ENCODE measurements at regions not wholly inside any gene's neighbourhood (a gene's known extent, or its start where the extent isn't known, plus 50 kb on each side); places are given as distances from the start of the nearest gene placed in this dataset.

DNA sequence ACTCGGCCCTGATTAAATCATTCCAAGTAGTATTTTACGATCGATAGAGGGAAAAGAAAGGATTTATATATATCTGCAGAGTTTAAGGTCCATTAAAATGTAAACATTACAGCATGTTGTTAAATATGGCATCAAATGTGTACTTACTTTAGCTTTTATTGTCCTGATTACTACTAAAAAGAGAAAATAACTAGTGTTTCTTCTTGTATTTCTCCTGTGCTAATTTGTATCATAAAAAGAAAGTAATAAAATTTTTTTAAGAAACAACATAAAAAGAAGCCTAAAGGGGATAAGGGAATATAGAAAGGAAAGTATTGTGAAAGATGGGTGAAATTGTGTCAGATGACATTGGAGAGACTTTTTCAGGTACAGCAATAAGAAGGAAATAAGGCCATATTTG is 300.3 kb upstream of the ARSJ start:
- H3K27ac Mint-ChIP-seq = no peak overlapping the region

DNA sequence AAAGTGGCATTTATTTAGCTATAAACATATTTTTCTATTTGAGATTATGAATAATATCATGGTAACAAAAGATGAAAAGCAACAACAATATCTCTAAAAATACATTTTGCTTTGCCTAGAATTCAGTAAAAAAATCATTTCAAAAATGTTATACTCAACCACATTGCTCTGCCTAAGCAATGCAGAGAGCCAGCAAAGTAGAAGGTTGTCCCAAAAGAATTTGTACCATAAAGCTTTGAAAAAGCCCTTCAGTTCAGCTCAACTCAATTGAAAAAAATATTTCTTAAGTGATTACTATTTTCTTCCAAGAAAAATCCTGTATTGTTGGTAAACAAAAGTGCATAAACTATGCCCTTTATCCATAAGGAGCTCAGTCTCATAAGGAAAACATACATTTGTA is 301.2 kb upstream of the ARSJ start:
- TF ChIP-seq, protein P1, sequence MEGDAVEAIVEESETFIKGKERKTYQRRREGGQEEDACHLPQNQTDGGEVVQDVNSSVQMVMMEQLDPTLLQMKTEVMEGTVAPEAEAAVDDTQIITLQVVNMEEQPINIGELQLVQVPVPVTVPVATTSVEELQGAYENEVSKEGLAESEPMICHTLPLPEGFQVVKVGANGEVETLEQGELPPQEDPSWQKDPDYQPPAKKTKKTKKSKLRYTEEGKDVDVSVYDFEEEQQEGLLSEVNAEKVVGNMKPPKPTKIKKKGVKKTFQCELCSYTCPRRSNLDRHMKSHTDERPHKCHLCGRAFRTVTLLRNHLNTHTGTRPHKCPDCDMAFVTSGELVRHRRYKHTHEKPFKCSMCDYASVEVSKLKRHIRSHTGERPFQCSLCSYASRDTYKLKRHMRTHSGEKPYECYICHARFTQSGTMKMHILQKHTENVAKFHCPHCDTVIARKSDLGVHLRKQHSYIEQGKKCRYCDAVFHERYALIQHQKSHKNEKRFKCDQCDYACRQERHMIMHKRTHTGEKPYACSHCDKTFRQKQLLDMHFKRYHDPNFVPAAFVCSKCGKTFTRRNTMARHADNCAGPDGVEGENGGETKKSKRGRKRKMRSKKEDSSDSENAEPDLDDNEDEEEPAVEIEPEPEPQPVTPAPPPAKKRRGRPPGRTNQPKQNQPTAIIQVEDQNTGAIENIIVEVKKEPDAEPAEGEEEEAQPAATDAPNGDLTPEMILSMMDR (IDR thresholded peaks at IDR 0.05) = no peak
- Histone ChIP-seq H3K36me3 (ENCODE audit: insufficient read depth, low read length) (no peaks in the 10 kb centered on the region), H3K9me3 (ENCODE audit: control insufficient read depth in 1 of 2, insufficient read depth in 1 of 2, low read length in 2 of 2) (no peaks in the 10 kb centered on the region), H3K4me1 (ENCODE audit: insufficient read depth, low read length) (no peaks in the 10 kb centered on the region), H3K27ac (ENCODE audit: low read depth in 1 of 2, low read length in 2 of 2) (no peak overlapping the region), H3K4me3 (ENCODE audit: low read length) (no peak overlapping the region), H3K27me3 (ENCODE audit: control insufficient read depth in 1 of 2, insufficient read depth in 2 of 2, low read length in 2 of 2) (peaks cover 0 to 7% of the 10 kb centered on the region in 2 experiments)
- intact Hi-C loops (cut with DNase I, micrococcal nuclease) = no loop called here
- Mint-ChIP-seq H3K36me3 (ENCODE audit: low read depth) (no peaks in the 10 kb centered on the region), H3K9me3 (no peaks in the 10 kb centered on the region), H3K4me1 (ENCODE audit: low read depth) (no peaks in the 10 kb centered on the region), H3K27ac (no peak overlapping the region), H3K4me3 (no peak overlapping the region), H3K27me3 (peaks cover 3% of the 10 kb centered on the region)
- CTCF ChIA-PET = no interaction called here
- no peak for ATAC-seq (ENCODE audit: poor library complexity)
- no peak for DNase-seq
- POLR2A ChIA-PET = no interaction called here

More for the DNA sequence above, 300.3 kb upstream of the ARSJ start:
- ATAC-seq (ENCODE audit: poor library complexity) = no peak
- no peaks in the 10 kb centered on the region for H3K9me3 Mint-ChIP-seq
- Histone ChIP-seq H3K4me3 (ENCODE audit: low read length) (no peak overlapping the region), H3K9me3 (ENCODE audit: control insufficient read depth in 1 of 2, insufficient read depth in 1 of 2, low read length in 2 of 2) (no peaks in the 10 kb centered on the region), H3K4me1 (ENCODE audit: insufficient read depth, low read length) (no peaks in the 10 kb centered on the region), H3K36me3 (ENCODE audit: insufficient read depth, low read length) (no peaks in the 10 kb centered on the region), H3K27me3 (ENCODE audit: control insufficient read depth in 1 of 2, insufficient read depth in 2 of 2, low read length in 2 of 2) (peaks cover 0 to 7% of the 10 kb centered on the region in 2 experiments), H3K27ac (ENCODE audit: low read depth in 1 of 2, low read length in 2 of 2) (no peak overlapping the region)
- no peaks in the 10 kb centered on the region for H3K27me3 Mint-ChIP-seq
- TF ChIP-seq, protein P1 (IDR thresholded peaks at IDR 0.05) = no peak
- POLR2A ChIA-PET = no interaction called here
- H3K4me1 Mint-ChIP-seq (ENCODE audit: low read depth) = no peaks in the 10 kb centered on the region
- no peak for DNase-seq
- intact Hi-C loops (cut with DNase I, micrococcal nuclease) = no loop called here
- no peaks in the 10 kb centered on the region for H3K36me3 Mint-ChIP-seq (ENCODE audit: low read depth)
- CTCF ChIA-PET = no interaction called here
- no peak overlapping the region for H3K4me3 Mint-ChIP-seq

DNA sequence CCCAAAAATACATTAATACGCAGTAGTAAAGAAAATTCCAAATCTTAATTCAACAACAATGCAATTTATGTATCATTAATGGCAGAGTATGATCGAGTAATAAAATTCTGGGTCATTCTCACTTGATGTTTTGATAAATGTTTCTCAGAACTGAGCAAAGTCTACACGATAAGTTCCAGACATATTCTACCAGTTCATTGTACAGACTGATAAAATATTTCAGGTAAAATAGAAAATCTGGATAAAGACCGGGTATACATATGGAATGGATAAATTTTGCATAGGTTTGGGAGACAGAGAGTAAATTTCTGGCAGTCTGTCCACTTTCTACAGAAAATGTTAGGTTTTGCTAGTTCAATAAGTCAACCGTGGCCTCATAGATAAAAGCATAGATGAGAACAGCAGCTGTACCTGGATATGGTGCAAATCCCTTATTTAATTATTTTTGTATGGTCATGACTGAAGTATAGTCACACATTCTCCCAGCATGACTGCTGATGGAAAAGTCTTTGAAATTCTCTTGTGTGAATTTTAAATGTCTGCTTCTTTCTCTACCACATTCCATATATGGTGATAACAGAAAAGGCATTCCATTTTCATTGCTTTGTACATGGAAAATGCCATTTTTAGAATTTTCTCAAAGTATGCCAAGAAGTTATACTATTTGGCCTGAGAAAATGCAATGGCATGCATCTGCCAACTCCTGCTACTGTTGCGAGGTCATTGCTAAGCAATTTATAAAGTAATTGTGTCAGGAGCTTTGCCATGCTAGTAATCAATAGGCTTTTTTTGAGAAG is 301.9 kb upstream of the ARSJ start:
- Mint-ChIP-seq H3K4me1 (ENCODE audit: low read depth) (no peaks in the 10 kb centered on the region), H3K36me3 (ENCODE audit: low read depth) (no peaks in the 10 kb centered on the region), H3K27me3 (peaks cover 7% of the 10 kb centered on the region), H3K4me3 (no peak overlapping the region), H3K9me3 (no peaks in the 10 kb centered on the region), H3K27ac (no peak overlapping the region)
- intact Hi-C loops (cut with DNase I, micrococcal nuclease) = no loop called here
- no peak for DNase-seq
- Histone ChIP-seq H3K27ac (ENCODE audit: low read depth in 1 of 2, low read length in 2 of 2) (no peak overlapping the region), H3K36me3 (ENCODE audit: insufficient read depth, low read length) (no peaks in the 10 kb centered on the region), H3K27me3 (ENCODE audit: control insufficient read depth in 1 of 2, insufficient read depth in 2 of 2, low read length in 2 of 2) (peaks cover 0 to 7% of the 10 kb centered on the region in 2 experiments), H3K9me3 (ENCODE audit: control insufficient read depth in 1 of 2, insufficient read depth in 1 of 2, low read length in 2 of 2) (no peaks in the 10 kb centered on the region), H3K4me1 (ENCODE audit: insufficient read depth, low read length) (no peaks in the 10 kb centered on the region), H3K4me3 (ENCODE audit: low read length) (no peak overlapping the region)
- CTCF ChIA-PET = no interaction called here
- TF ChIP-seq, protein P1 (IDR thresholded peaks at IDR 0.05) = no peak
- no peak for ATAC-seq (ENCODE audit: poor library complexity)
- POLR2A ChIA-PET = no interaction called here
